CD4-positive, alpha-beta T cell treated with Interleukin-15 for 1 hour (primary cell): ENCODE measurements at regions not wholly inside any gene's neighbourhood (a gene's known extent, or its start where the extent isn't known, plus 50 kb on each side); places are given as distances from the start of the nearest gene placed in this dataset.
"Not testable (repeated sequence)": the region's sequence is repeated elsewhere in the genome, so short reads cannot be mapped to it uniquely, and the experiment has no call there.

Experiments
- DNase-seq: peaks from one replicate; pipeline ENCODE4 v3.0.0-alpha.2; 2020

DNA sequence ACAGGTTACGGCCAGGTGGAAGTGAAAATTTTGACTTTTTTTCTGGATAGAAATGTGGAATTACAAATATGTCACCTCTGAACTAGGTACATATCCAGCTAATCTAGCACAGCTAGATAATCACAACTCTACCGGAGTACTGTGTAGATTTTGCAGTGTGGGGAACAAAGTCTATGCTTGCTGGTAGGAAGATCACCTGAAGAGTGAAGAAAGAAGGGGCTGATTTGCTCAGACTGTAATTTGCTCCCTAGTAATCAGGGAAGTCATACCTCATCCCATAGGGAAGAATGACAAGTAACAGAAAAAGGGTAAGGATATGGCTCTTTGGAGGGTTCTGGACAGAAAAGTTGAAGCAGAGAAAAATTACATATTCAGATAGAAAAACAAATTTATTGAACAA is 319.6 kb upstream of the TMPRSS15 start:
- no peak for DNase-seq

- DNase-seq = no peak
These were observed 322.1 kb upstream of the TMPRSS15 start for GRCh38 chr21:18725653-18726052.

- DNase-seq = no peak
These were observed 338.4 kb upstream of the TMPRSS15 start for GRCh38 chr21:18741954-18742353.

DNA sequence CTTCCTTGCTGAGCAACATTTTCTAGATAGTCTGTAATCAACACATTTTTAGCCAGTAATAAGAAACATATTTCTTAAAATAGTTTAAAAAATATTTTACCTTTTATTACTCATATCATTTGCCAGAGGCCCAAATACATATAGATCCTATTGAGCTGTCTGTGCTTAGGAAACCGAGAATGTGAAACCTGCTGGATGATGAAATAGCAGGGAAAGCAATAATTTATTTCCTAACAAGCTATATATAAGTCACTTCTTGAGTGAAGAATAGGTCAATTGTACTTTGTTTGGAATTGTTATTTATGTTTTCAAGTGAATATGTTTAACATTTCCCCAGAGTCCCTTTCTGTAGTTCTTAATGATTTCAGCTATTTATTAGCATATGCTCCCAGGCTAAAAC is 339.9 kb upstream of the TMPRSS15 start:
- DNase-seq = no peak

DNA sequence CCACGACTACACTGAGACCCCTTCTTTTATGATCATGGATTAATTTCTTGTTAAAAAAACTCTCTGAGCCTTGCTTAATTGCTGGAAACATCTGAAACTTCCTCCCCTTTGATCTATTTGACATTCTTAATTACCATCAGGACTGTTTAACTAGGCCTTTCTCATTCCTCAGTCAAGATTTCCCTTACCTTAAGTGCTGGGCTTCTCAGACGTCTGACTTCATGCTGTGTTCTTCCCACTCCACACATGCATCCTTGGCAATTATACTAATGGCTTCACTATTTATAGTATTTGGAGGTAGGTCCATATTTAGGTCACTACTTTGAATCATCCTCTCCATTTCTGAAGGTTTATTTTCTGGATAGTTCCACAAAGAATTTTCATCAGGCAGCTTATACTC is 341.3 kb upstream of the TMPRSS15 start:
- DNase-seq = no peak

DNA sequence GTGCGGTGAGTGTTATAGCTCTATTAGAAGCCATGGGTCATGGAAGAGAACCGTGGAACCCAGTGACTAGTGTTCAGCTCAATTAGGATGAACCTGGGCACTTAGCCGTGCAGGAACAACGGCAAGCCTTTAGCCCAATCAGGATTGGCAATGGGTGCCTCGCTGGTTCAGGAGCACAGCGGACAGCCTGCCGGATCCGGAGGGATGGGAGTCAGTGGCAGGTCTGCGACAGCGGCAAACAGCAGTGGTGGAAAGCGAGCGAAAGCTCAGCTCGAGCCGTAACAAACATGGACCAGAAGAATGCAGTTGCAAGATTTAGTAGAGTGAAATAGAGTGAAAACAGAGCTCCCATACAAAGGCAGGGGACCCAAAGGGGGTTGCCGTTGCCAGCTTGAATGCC is 349.3 kb upstream of the TMPRSS15 start:
- not testable (repeated sequence) for DNase-seq

DNA sequence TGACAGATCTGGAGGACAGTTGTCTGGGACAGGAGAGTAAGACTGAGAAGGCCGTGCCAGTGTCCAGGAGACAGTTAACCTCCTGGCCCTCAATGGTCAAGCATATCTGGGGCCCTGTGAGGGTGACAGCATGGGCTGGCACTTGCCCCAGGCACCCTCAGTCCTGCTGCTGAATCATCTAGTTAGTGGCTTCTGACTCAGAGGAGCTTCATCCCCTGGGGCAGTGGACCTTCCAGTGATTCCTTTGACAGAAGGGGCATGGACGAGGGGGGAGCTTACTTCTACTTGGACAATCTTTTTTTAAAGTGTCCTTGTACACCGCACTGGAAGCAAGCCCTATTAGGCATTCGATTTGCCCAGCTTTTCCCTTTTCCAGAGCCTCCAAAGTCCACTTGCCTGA is 352.7 kb upstream of the TMPRSS15 start:
- not testable (repeated sequence) for DNase-seq

DNA sequence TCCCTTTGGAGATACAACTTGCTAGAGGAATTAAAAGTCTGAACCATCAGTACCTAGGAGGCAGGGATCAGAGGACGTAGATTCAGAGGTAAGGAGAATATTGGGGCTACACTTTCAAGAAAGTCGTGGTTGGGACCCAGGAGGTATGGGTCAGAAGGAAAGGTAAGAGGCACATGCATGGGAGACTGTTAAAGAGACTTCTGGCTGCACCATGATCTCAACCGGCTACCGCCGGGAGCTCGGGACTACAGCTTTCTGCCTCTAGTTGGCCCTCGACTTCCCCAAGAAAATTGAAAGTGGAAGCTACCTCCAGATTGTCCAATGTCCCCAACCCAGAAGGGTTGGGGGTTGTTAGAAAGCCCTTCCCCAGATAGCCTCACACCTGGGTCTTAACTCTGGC is 355.7 kb upstream of the TMPRSS15 start:
- DNase-seq = no peak

- no peak for DNase-seq
These were observed 356.2 kb upstream of the TMPRSS15 start for GRCh38 chr21:18759751-18760161.

DNA sequence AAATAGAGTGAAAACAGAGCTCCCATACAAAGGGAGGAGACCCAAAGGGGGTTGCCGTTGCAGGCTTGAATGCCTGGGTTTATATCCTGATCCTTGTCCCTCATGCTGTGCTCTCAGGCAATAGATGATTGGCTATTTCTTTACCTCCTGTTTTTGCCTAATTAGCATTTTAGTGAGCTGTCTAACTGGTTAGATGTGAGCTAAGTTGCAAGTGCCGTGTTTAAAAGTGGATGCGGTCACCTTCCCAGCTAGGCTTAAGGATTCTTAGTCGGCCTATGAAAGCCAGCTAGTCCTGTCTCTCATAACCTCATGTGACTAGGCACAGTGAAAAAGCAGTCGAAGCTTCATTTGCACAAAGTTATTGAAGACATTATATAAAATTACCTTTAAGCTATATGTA is 356.7 kb upstream of the TMPRSS15 start:
- no peak for DNase-seq

DNA sequence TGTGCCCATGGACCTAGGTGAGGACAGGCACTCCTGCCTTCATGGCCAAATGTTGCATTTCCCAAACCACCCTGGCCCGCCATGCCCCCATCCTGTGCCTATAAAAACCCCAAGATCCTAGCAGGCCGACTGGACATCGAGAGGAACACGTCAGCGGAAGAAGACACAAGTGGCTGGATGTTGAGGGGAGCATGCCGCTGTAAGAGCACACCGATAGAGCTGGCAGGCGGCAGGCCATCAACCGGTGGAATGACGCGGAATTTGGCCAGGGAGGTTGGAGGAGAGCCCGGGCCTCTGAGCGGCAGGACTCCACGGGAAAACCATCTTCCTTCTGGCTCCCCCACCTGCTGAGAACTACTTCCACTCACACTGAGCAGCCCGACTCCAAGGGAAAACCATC is 361.1 kb upstream of the TMPRSS15 start:
- DNase-seq = no peak

- no peak for DNase-seq
These were observed 366.0 kb upstream of the TMPRSS15 start for GRCh38 chr21:18769599-18769998.

GRCh38 chr21:18771845-18772380 is 368.3 kb upstream of the TMPRSS15 start:
- DNase-seq = no peak

DNA sequence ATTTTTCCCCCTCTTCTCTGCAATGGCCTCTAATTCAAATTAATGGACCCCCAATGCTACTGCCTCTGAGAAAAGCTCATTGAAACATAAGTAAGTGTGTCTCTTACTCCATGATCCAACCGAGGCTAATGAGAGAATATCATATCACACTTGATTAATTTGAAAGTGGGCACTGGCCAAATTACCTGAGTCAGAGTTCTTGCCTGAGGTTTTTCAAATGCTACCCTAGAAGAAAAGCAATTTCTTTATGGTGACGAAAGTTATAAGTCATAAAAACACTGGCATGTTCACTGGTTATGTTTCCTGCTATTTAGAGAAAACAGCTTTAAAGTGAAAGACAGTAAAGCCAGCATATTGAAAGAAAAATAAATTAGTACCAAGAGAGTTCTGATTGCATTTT is 368.8 kb upstream of the TMPRSS15 start:
- no peak for DNase-seq

DNA sequence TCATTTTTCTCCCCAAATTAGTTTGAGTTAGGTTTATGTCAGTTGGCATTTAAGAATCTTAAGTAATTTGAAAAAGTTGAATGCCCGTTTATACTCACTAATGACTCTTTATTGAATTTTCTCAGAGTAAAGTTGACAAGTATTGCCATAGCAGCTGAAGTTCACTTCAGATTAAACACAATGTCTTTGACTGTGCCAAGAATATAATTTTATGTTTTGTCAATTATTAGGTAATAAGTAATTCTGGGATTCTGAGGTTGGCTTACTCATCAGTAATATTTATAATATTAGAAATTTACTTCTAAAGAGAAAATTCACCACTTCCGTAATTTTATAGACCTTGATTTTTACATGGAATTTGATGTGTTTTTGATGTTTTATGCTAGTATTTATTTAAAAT is 369.3 kb upstream of the TMPRSS15 start:
- no peak for DNase-seq

- no peak for DNase-seq
These were observed 373.4 kb upstream of the TMPRSS15 start for GRCh38 chr21:18776936-18777335.

DNA sequence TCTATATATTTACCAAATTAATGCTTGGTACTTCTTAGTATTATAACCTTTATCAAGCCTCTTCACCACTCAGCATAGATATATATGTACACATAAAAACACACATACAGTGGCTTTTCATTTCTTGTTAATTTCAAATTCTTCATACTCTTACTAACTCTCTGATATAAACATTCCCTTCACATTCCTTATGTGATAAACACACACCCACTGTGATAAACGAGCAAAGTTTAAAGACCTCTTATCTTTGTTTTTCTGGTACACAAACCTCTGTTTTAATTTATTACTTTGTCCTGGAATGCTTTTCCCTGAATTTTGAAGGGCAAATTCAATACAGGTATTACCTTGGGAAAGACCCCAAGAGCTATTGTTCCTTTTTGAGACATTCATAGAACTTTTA is 379.1 kb upstream of the TMPRSS15 start:
- no peak for DNase-seq

GRCh38 chr21:18801468-18801867 is 397.9 kb upstream of the TMPRSS15 start:
- DNase-seq = no peak

GRCh38 chr21:18803624-18804023 is 400.0 kb upstream of the TMPRSS15 start:
- no peak for DNase-seq

GRCh38 chr21:18810136-18810535 is 406.6 kb upstream of the TMPRSS15 start:
- DNase-seq = no peak

DNA sequence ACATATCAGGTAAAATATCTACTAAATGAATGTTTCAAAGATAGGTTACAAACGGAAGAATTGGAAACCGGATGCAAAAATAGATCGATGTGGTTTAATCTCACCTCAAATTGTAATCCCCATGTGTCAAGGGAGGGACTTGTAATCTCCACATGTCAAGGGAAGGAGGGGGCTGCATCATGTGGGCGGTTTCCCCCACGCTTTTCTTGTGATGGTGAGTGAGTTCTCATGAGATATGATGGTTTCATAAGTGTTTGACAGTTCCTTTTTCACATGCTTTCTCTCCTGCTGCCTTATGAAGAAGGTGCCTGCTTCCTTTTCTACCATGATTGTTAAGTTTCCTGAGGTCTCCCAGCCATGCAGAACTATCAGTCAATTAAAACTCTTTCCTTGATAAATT is 408.7 kb upstream of the TMPRSS15 start:
- no peak for DNase-seq

DNA sequence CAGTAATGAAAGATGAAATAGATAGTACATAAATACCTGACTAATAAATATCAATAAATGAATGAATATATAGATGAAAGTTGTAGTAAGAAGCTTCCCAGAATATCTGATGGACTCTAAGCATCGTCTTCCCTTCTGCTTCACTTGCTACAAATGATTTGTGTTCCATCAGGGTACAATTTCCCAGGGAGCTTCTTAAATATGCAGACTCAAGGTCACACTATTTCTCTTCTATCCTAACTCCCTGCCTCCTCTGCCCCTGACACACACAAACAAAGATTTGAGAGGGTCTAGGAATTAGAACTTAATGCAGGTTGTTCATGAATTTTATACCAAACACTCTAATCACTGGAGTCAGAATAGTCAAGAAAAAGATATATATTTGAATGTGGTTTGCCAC is 415.9 kb upstream of the TMPRSS15 start:
- no peak for DNase-seq

- DNase-seq = no peak
These were observed 423.0 kb upstream of the TMPRSS15 start for GRCh38 chr21:18826562-18826961.

DNA sequence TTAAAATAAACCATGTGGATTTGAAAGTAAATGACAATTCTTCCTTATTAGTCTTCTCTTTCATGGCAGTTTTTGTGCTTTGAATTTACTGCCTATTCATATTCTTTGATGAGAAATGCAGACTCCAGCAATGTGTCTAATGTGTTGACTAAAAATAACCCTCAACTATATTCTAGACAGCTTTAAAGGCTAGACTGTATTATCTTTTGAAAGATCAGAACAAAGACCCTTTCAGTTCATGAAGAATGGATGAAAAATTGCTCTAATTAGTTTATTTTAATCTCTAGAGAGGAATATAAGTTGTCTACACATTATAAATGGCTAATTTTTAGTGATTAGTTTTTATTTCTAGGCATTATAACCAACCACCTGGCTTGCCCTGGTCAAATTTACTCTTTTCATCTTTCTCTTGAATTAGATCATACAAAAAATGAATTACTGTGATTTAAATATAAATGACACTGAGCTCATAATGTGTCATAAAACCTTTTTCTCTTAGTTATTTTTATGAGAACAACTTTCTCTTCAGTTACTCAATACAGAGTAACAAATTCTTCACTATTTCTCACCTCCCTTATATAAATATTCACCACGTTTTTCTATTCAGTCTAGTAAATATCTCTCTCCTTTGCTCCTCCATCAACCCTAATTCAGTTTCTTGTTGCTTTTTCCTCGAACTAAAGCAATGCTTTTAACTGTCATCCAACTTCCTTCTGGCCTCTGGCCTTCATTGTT is 428.5 kb upstream of the TMPRSS15 start:
- no peak for DNase-seq

DNA sequence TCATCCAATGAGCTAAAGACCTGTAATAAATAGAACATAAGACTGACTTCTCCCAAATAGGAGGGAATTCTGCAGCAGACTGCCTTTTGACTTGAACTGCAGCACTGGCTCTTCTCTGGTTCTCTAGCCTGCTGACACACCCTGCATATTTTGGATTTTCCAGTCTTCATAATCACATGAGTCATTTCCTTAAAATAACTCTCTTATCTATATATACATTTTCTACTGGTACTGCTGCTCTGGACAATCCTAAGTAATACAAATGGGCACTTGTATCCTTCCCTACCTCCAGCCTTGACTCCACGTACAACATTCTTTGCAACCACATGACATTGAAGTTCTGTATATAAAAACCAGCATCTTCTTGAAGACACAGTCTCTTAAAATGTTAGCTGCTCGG is 429.4 kb upstream of the TMPRSS15 start:
- DNase-seq = no peak
